ENCODE measurements at regions not wholly inside any gene's neighbourhood (a gene's known extent, or its start where the extent isn't known, plus 50 kb on each side); places are given as distances from the start of the nearest gene placed in this dataset.

DNA sequence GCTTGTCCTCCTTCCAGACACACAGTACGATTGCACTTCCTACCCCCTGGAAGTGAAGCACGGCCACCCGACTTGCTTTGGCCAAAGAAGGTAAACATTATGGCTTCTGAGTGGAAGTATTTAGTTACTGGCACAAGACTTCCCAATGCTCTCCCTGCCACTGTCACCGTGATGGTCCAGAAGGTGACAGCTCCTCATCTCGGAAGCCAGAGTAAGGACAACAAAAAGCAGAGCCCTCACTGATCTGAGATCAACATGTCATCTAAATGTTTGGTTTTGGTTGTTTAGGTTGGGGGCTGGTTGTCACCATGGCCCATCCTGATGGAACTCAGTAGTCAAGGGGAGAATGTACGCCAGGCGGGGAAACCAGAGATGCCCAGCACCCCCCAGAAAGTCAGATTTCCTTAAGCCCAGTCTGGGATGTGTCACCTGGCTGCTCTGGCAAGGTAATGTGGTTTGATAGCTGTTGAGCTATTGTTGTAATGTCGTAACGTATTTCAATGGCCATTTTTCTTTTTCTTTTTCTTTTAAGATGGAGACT lies 170.1 kb upstream of the ZNF536 start:
- Mint-ChIP-seq H3K4me1 (ENCODE audit: low read depth) (no peaks in the 10 kb centered on the region), H3K27me3 (no peaks in the 10 kb centered on the region), H3K36me3 (ENCODE audit: low read depth) (no peaks in the 10 kb centered on the region), H3K27ac (no peak overlapping the region), H3K9me3 (no peaks in the 10 kb centered on the region), H3K4me3 (no peak overlapping the region)

DNA sequence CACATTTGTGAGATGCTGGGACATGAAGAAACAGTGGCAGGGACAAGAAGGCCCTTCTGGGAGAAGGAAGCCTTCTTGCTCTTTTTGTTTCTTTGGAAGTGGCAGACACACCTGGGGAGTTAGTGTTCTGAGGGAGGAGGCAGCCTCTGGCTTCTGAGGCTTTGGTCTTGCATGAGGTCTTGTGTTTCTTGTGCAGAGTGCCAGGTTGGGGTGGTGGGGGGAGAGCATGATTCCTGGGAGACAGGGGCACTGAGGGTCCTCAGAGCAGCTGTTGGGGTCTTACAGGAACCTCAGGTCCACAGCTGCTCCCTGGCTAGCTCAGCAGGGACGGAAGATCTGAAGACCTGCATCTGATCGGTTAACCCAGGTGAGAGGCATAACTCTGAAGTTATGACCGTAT lies 167.5 kb upstream of the ZNF536 start:
- no peaks in the 10 kb centered on the region for H3K9me3 Mint-ChIP-seq
- no peaks in the 10 kb centered on the region for H3K4me1 Mint-ChIP-seq (ENCODE audit: low read depth)
- H3K36me3 Mint-ChIP-seq (ENCODE audit: low read depth), result no peaks in the 10 kb centered on the region
- H3K27ac Mint-ChIP-seq, result no peak overlapping the region
- H3K27me3 Mint-ChIP-seq, result no peaks in the 10 kb centered on the region
- no peak overlapping the region for H3K4me3 Mint-ChIP-seq

DNA sequence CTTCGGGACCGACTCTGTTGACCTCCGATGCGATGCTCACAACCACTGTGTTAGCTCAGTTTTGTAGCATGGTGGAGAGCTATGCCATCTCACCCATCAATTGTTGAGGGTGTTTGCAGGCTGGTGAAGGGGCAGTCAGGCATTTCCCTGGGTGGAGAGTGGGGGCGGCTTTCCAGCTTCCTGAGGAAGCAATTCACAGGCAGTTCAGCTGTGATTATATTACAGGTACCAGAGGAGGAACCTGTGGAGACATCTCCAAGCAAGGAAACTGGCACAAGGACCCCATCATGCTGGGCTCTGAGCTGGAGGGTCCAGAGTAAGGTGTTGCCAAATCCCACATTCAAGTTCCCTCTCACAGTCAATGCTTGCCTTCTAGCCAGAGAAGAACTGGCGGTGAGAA lies 166.0 kb upstream of the ZNF536 start:
- Mint-ChIP-seq H3K36me3 (ENCODE audit: low read depth) (no peaks in the 10 kb centered on the region), H3K4me1 (ENCODE audit: low read depth) (no peaks in the 10 kb centered on the region), H3K9me3 (no peaks in the 10 kb centered on the region), H3K4me3 (no peak overlapping the region), H3K27me3 (no peaks in the 10 kb centered on the region), H3K27ac (no peak overlapping the region)

DNA sequence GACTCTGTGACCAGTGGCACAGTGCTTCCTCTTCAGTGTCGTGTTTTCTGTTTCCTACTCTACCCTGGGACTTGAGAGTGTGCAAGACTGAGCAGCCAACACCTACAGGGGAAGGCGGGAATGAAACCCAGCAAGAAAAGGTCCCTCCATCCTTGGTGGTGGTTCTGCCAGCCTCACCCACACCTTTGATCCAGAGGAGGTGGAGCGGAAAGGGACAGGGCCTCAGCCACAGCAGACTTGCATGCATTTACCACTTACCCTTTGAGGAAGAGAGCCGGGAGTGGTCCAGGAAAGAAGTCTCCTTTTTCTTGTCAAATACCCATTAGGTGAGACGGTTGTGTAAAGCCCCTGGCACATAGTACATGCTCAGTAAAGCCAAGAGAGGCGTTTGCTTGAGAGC lies 164.8 kb upstream of the ZNF536 start:
- Mint-ChIP-seq H3K27me3 (no peaks in the 10 kb centered on the region), H3K9me3 (no peaks in the 10 kb centered on the region), H3K4me3 (no peak overlapping the region)

DNA sequence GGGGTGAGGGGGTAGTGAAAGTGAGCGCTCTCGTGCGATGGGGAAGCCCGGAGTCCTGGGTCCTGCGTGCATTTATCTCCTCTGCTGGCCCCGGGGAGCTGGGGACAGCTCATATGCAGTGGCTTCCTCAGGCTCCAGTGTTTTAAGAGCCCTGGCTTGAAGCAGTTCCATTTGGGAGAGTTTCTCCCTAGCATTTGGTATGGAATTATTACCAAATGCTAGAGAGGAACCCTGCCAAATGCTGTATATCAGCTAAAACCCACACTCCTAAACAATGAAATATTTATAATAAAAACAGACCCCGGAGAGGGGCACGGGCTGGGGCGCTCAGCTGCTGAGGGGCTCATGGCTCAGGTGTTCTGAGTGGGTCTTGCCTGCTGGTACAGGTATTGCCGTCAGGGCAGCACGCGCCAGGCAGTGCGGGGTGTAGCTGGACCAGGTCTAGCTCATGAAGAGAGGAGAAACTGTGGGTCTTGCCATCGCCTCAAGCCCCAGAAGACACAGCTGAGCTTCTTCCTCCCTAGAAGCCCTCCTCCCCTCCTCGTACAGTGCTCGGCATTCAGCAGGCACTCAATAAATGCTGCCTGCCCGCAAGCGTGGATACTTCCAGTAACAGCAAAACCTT lies 163.6 kb upstream of the ZNF536 start:
- Mint-ChIP-seq H3K27me3 (peaks cover 5% of the 10 kb centered on the region), H3K4me1 (ENCODE audit: low read depth) (no peaks in the 10 kb centered on the region), H3K36me3 (ENCODE audit: low read depth) (no peaks in the 10 kb centered on the region), H3K9me3 (no peaks in the 10 kb centered on the region), H3K4me3 (no peak overlapping the region), H3K27ac (no peak overlapping the region)

More for the DNA sequence above, 164.8 kb upstream of the ZNF536 start:
- Mint-ChIP-seq H3K4me1 (ENCODE audit: low read depth) (no peaks in the 10 kb centered on the region), H3K27ac (no peak overlapping the region), H3K36me3 (ENCODE audit: low read depth) (no peaks in the 10 kb centered on the region)

DNA sequence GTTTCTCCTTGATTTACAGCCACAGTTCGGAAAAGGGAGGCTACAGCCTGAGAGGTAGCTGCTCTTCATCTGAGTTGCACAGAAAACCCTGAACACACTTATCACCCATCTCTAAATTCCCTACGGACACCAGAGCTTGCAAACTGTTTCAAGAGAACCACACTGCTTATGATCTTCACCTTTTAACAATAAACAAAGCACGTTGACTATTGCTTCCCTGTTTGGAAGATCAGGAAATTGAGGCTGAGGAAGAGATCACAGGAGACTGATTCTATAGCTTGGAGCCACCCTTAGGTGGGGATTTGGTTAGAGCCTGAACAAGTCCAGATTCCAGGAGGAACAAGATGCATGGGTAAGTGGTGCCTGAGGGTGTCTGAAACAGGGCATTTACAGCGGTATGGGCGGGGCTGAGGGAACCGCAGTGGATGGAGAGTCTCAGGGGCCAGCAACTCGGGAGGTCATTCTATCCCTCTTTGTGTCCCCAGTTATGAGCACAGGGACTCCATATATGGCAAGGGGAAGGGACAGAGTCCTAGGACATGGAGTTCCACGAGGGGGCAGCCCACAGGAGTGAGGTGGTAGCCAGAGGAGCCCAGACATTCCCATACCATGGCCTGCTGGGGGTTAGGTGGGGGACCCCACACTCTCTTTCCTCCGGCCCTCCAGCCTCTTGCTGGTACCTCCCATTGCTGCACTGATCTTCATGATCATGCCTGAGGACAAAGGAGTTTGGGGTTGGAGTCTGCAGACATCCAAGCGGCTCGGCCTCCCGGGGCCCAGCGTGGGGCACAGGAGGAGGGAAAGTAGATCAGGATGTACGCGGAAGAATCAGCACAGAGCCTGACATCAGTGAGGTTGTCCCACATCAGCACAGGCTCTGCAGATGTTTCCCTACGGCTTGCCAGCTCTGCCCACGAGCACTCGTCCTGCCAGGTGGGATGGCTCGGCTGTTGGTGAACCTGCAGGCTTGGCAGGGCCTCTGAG lies 162.3 kb upstream of the ZNF536 start:
- no peak overlapping the region for H3K27ac Mint-ChIP-seq
- H3K27me3 Mint-ChIP-seq, result peaks cover 10% of the 10 kb centered on the region
- no peaks in the 10 kb centered on the region for H3K9me3 Mint-ChIP-seq
- no peaks in the 10 kb centered on the region for H3K36me3 Mint-ChIP-seq (ENCODE audit: low read depth)
- H3K4me1 Mint-ChIP-seq (ENCODE audit: low read depth), result no peaks in the 10 kb centered on the region
- H3K4me3 Mint-ChIP-seq, result no peak overlapping the region

DNA sequence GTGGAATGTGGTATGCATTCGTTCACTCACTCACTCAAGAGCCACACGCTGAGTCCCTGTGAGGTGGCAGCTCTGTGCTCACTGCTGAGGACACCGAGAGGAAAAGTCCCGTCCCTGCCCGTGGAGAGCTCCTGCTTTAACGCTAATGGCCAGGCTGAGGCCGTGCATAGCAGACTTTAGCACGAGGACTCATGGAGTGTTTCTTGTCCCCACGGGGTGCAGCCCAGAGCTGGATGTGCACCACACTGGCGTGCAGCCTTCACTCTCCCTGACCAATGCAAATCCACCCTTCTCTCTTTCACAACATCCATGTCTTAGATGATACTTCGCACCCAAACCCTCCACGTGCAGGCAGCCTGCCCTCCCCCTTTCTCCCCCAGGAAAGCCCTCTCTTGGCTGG lies 159.6 kb upstream of the ZNF536 start:
- H3K9me3 Mint-ChIP-seq, result no peaks in the 10 kb centered on the region
- H3K27me3 Mint-ChIP-seq, result peaks cover 23% of the 10 kb centered on the region
- H3K4me3 Mint-ChIP-seq, result no peak overlapping the region
- no peak overlapping the region for H3K27ac Mint-ChIP-seq
- H3K36me3 Mint-ChIP-seq (ENCODE audit: low read depth), result no peaks in the 10 kb centered on the region
- no peaks in the 10 kb centered on the region for H3K4me1 Mint-ChIP-seq (ENCODE audit: low read depth)

DNA sequence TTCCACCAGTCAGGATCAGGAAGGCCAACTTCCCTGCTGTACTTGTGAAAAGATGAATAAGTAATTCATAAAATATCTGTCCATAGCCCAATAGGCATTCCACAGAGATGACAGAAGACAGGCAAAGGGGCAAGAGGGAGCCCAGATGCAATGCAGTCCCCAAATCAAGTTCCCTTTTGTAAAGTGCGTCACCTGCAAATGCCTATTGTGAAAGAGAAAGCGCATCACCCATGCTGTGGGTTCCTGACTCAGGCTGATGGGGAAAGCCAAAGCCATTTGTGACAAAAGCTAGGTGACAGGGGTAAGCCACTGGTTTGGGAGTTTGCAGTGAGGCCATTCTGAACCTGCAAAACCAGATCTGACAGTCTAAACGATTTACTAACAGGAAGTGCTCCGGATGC lies 157.5 kb upstream of the ZNF536 start:
- Mint-ChIP-seq H3K4me3 (no peak overlapping the region), H3K27ac (no peak overlapping the region), H3K4me1 (ENCODE audit: low read depth) (no peaks in the 10 kb centered on the region)

DNA sequence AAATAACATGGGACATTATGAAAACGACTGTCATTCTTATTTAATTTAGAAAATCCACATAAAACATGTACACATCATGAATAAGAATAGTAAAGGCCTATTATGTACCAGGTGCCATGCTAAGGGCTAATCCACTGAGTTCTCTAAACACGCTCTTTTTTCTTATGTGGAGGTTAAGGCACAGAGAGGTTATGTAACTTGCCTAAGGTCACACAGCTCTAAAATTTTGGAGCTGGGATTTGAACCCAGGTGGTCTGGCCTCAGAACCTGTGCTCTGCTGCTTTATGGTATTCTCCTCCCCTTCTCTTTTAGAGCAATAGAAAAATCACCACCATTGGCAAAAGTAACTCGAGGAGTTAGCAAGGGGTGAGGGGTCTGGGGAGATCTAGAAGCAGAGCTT lies 156.9 kb upstream of the ZNF536 start:
- H3K36me3 Mint-ChIP-seq (ENCODE audit: low read depth), result no peaks in the 10 kb centered on the region
- H3K27me3 Mint-ChIP-seq, result peaks cover 33% of the 10 kb centered on the region
- H3K4me3 Mint-ChIP-seq, result no peak overlapping the region
- no peaks in the 10 kb centered on the region for H3K9me3 Mint-ChIP-seq
- no peaks in the 10 kb centered on the region for H3K4me1 Mint-ChIP-seq (ENCODE audit: low read depth)
- no peak overlapping the region for H3K27ac Mint-ChIP-seq

More for the DNA sequence above, 157.5 kb upstream of the ZNF536 start:
- Mint-ChIP-seq H3K9me3 (no peaks in the 10 kb centered on the region), H3K27me3 (peaks cover 29% of the 10 kb centered on the region), H3K36me3 (ENCODE audit: low read depth) (no peaks in the 10 kb centered on the region)

DNA sequence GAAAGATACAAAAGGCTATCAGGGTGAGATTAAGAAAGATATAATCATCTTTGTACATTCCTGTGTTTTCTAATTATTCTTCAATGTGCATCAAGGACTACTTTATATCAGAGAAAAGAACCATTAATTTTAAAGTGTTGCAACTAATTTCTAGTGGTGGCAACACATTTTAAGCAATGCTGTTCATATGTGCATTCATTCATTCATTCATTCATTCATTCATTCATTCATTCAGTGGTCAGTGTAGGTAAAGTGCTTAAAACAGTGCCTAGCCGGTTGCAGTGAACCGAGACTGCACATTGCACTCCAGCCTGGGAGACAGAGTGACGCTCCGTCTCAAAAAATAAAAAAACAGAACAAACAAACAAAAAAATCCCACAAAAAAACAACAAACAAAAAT lies 155.7 kb upstream of the ZNF536 start:
- H3K36me3 Mint-ChIP-seq (ENCODE audit: low read depth), result no peaks in the 10 kb centered on the region
- no peaks in the 10 kb centered on the region for H3K9me3 Mint-ChIP-seq
- no peak overlapping the region for H3K4me3 Mint-ChIP-seq
- no peaks in the 10 kb centered on the region for H3K4me1 Mint-ChIP-seq (ENCODE audit: low read depth)
- H3K27me3 Mint-ChIP-seq, result peaks cover 43% of the 10 kb centered on the region
- H3K27ac Mint-ChIP-seq, result no peak overlapping the region

DNA sequence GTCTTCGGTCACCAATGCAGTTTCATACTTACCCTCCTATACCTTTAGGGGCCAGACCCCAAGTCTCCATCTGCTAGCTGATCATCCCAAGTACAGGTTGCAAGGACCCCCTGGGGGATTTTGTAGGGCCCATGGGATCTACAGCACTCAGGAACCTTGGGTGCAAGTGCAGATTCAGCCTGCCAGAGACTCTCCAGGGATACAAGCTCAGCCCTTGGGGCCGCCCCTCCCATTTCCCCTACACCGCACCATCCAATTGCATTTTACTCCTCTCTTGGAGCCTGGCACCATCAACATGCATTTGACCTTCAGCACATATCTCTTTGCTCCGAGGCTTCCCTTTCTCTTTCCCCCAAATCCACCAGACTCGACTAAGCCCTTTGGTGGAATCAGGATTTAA lies 154.7 kb upstream of the ZNF536 start:
- H3K9me3 Mint-ChIP-seq, result no peaks in the 10 kb centered on the region

DNA sequence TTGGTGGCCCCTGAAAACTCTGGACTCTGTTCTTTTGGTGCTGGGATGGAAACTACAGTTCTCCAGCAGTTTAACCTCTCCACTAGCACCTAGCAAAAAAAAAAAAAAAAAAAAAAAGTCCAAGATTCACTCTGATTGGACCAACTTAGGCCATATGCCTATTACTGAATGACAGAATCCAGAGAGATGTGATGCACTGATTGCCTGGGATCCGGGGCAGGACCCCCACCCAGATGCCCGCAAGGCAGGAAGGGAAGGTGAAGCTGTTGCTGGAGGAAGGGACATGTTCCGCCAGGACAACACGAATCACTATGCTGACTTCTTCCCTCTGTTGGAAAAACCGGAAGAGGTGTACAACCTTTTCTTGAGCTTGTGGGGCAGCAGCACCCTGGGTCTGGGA lies 152.5 kb upstream of the ZNF536 start:
- Mint-ChIP-seq H3K9me3 (no peaks in the 10 kb centered on the region), H3K36me3 (ENCODE audit: low read depth) (no peaks in the 10 kb centered on the region)

More for the DNA sequence above, 154.7 kb upstream of the ZNF536 start:
- Mint-ChIP-seq H3K27me3 (peaks cover 49% of the 10 kb centered on the region), H3K27ac (no peak overlapping the region), H3K36me3 (ENCODE audit: low read depth) (no peaks in the 10 kb centered on the region), H3K4me3 (no peak overlapping the region), H3K4me1 (ENCODE audit: low read depth) (no peaks in the 10 kb centered on the region)

DNA sequence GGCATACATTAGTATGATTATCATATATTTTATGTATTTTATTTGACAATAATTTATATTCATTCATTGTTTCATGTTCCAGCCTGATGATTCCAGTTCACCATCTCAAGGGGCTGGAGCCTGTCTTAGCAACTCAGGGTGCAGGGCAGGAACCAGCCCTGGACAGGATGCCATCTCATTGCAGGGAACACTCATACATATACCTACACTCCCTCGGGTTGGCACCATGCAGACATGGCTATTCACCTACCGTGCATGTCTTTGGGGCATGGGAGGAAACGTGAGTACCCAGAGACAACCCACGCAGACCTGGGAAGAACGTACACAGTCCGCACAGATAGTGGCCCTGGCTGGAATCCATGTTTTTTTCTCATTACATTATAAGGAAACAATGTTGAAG lies 151.0 kb upstream of the ZNF536 start:
- peaks cover 12% of the 10 kb centered on the region for H3K4me1 Mint-ChIP-seq (ENCODE audit: low read depth)
- no peak overlapping the region for H3K4me3 Mint-ChIP-seq
- peaks cover 63% of the 10 kb centered on the region for H3K27me3 Mint-ChIP-seq
- no peaks in the 10 kb centered on the region for H3K36me3 Mint-ChIP-seq (ENCODE audit: low read depth)
- no peak overlapping the region for H3K27ac Mint-ChIP-seq
- H3K9me3 Mint-ChIP-seq, result no peaks in the 10 kb centered on the region

More for the DNA sequence above, 152.5 kb upstream of the ZNF536 start:
- peaks cover 61% of the 10 kb centered on the region for H3K27me3 Mint-ChIP-seq
- no peak overlapping the region for H3K27ac Mint-ChIP-seq
- peaks cover 3% of the 10 kb centered on the region for H3K4me1 Mint-ChIP-seq (ENCODE audit: low read depth)
- H3K4me3 Mint-ChIP-seq, result no peak overlapping the region

DNA sequence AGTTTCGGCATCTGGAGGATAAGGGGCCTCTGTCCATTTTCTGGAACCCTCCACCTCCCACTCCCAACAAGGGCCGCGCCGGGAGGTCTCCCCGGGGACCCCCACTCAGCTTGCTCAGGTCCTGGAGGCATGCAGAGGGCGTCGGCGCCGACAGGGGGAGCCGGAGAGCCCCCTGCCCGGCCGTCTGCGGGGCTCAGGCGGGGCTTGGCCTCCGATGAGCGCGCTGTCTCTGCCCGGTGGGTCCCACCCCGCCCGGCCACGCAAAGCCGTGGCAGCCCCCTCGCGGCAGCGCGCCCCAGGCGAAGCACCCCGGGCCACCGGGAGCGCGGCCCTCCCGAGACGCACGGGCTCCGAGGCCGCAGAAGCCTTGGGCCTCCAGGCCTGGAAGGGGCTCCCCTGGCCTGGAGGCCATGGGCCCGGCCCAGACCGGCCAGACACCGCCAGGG lies 149.7 kb upstream of the ZNF536 start:
- Mint-ChIP-seq H3K36me3 (ENCODE audit: low read depth) (no peaks in the 10 kb centered on the region), H3K27ac (no peak overlapping the region), H3K9me3 (no peaks in the 10 kb centered on the region), H3K4me3 (no peak overlapping the region), H3K4me1 (ENCODE audit: low read depth) (peaks cover 22% of the 10 kb centered on the region), H3K27me3 (peaks cover 68% of the 10 kb centered on the region)

Data from stimulated activated naive CD8-positive, alpha-beta T cell treated with anti-CD3 and anti-CD28 coated beads, Interleukin-15, Interleukin-2, amounts not matched to agents 100 ng/mL and 50 ng/mL, for 24 hours (primary cell).